ENCODE measurements at regions not wholly inside any gene's neighbourhood (a gene's known extent, or its start where the extent isn't known, plus 50 kb on each side); places are given as distances from the start of the nearest gene placed in this dataset.

- TF ChIP-seq PAX5 (IDR thresholded peaks at IDR 0.05; ENCODE audit: insufficient read depth, low read length, severe bottlenecking) = no peak
- no peak for TF ChIP-seq POLR2A (IDR thresholded peaks at IDR 0.05; ENCODE audit: low read depth, low read length)
These were observed 447.6 kb upstream of the TCF4 start for GRCh38 chr18:56035546-56035945.

Measured in GM12891 (cell line).